ENCODE measurements at regions not wholly inside any gene's neighbourhood (a gene's known extent, or its start where the extent isn't known, plus 50 kb on each side); places are given as distances from the start of the nearest gene placed in this dataset.

DNA sequence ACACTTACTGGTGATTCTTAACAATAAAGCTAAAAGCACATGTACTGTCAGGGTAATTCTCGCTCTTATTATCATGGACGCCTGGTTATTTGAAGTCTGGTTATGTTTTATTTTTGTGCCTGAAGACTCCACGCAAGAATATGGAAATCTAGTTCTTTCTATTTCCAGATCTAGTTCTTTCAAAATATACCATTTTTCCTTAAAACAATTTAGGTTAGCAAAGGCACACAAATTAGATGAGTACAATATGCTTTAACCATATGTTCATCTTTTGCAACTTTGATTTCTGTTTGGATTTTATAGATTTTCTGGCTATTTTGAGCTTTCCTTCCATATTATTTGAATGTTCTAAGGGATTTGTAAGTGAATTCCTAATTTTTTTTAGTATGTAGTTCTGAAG lies 1783.1 kb downstream of the PCDH7 start:
- no peak overlapping the region for H3K27ac Mint-ChIP-seq

DNA sequence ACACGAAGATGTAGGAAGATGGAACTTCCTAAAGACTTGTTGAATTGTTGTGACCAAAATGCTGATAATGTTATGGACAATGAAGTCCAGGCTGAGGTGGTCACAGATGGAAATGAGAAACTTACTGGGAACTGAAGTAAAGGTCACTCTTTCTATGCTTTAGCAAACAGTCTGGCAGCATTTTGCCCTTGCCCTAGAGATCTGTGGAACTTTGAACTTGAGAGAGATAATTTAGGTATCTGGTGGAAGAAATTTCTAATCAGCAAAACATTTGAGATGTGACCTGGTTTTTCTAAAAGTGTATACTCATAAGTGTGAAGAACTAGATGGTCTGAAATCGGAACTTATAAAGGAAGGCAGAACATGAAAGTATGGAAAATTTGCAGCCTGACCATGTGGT lies 1785.9 kb downstream of the PCDH7 start:
- H3K4me1 Mint-ChIP-seq (ENCODE audit: unreplicated experiment) = no peaks in the 10 kb centered on the region
- no peak overlapping the region for H3K4me3 Mint-ChIP-seq
- TF ChIP-seq, protein P1, sequence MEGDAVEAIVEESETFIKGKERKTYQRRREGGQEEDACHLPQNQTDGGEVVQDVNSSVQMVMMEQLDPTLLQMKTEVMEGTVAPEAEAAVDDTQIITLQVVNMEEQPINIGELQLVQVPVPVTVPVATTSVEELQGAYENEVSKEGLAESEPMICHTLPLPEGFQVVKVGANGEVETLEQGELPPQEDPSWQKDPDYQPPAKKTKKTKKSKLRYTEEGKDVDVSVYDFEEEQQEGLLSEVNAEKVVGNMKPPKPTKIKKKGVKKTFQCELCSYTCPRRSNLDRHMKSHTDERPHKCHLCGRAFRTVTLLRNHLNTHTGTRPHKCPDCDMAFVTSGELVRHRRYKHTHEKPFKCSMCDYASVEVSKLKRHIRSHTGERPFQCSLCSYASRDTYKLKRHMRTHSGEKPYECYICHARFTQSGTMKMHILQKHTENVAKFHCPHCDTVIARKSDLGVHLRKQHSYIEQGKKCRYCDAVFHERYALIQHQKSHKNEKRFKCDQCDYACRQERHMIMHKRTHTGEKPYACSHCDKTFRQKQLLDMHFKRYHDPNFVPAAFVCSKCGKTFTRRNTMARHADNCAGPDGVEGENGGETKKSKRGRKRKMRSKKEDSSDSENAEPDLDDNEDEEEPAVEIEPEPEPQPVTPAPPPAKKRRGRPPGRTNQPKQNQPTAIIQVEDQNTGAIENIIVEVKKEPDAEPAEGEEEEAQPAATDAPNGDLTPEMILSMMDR (conservative IDR thresholded peaks at IDR 0.05) = no peak
- no peak for DNase-seq (ENCODE audit: extremely low spot score, unreplicated experiment)
- H3K27ac Mint-ChIP-seq = no peak overlapping the region
- no peaks in the 10 kb centered on the region for H3K27me3 Mint-ChIP-seq
- H3K9me3 Mint-ChIP-seq = peaks cover 4% of the 10 kb centered on the region
- H3K36me3 Mint-ChIP-seq = no peaks in the 10 kb centered on the region

More for the DNA sequence above, 1783.1 kb downstream of the PCDH7 start:
- Mint-ChIP-seq H3K4me3 (no peak overlapping the region), H3K9me3 (peaks cover 4% of the 10 kb centered on the region), H3K27me3 (no peaks in the 10 kb centered on the region), H3K36me3 (no peaks in the 10 kb centered on the region), H3K4me1 (ENCODE audit: unreplicated experiment) (no peaks in the 10 kb centered on the region)
- TF ChIP-seq, protein P1 (conservative IDR thresholded peaks at IDR 0.05) = no peak
- DNase-seq (ENCODE audit: extremely low spot score, unreplicated experiment) = no peak

DNA sequence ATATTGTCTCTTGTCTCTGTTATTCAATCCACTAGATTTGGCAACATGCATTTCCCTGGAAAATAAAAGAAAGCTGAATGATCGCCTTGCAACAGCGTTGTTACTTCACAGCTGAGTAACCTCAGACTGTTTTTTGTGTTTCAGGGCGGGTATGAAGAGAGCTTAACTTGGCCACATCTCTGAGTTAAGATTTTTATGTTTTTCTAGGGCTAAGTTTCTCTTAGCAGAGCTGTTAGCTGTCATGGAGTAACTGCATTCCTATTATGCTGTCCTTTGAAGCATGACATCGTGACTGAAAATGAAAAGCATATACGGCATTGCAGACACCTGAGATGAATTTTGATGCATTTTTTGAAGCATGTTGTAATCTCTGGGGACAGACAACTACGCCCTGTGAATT lies 1798.9 kb downstream of the PCDH7 start:
- peaks cover 9% of the 10 kb centered on the region for H3K4me1 Mint-ChIP-seq (ENCODE audit: unreplicated experiment)
- no peaks in the 10 kb centered on the region for H3K9me3 Mint-ChIP-seq
- no peaks in the 10 kb centered on the region for H3K27me3 Mint-ChIP-seq
- peak overlapping the region; percentile 28 for H3K4me3 Mint-ChIP-seq
- H3K27ac Mint-ChIP-seq = no peak overlapping the region
- no peak for DNase-seq (ENCODE audit: extremely low spot score, unreplicated experiment)
- TF ChIP-seq, protein P1 (conservative IDR thresholded peaks at IDR 0.05) = no peak
- H3K36me3 Mint-ChIP-seq = no peaks in the 10 kb centered on the region

DNA sequence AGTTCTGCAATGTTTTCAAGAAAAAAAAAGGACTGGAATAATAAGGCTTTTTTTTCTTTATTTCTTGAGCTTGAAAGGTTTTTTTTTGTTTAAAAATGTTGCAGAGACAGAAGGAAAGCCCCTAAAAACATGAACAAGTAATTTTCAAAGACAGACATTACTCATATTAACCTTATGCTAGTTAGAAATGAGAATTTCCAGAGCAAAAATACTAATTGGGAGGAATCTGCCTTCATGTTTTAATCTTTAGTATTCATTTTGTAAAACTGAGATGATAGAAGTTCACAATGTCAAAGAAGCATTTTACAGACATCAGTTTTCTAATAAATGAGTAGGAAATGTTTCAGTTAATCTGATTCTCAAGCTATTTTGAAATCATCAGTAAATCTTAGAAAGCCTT lies 1805.3 kb downstream of the PCDH7 start:
- DNase-seq (ENCODE audit: extremely low spot score, unreplicated experiment) = no peak
- Mint-ChIP-seq H3K4me1 (ENCODE audit: unreplicated experiment) (no peaks in the 10 kb centered on the region), H3K36me3 (no peaks in the 10 kb centered on the region), H3K27ac (no peak overlapping the region), H3K4me3 (no peak overlapping the region), H3K9me3 (peaks cover 8% of the 10 kb centered on the region), H3K27me3 (no peaks in the 10 kb centered on the region)
- TF ChIP-seq, protein P1 (conservative IDR thresholded peaks at IDR 0.05) = no peak

DNA sequence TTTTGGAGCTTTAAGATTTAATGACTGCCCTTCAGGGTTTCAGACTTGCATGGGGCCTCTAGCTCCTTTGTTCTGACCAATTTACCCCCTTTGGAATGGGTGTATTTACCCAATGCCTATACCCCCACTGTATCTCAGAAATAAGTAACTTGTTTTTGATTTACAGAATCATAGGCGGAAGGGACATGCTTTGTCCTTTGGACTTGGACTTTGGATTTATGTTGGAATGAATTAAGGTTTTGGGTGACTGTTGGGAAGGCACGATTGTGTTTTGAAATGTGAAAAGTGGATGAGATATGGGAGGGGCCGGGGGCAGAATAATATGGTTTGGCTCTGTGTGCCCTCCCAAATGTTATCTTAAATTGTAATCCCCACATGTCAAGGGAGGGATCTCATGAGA lies 1824.7 kb downstream of the PCDH7 start:
- no peaks in the 10 kb centered on the region for H3K27me3 Mint-ChIP-seq

More for the DNA sequence above, 1824.7 kb downstream of the PCDH7 start:
- no peaks in the 10 kb centered on the region for H3K4me1 Mint-ChIP-seq (ENCODE audit: unreplicated experiment)
- H3K9me3 Mint-ChIP-seq = no peaks in the 10 kb centered on the region
- no peak overlapping the region for H3K27ac Mint-ChIP-seq
- no peak overlapping the region for H3K4me3 Mint-ChIP-seq
- TF ChIP-seq, protein P1 (conservative IDR thresholded peaks at IDR 0.05) = no peak
- DNase-seq (ENCODE audit: extremely low spot score, unreplicated experiment) = no peak
- H3K36me3 Mint-ChIP-seq = no peaks in the 10 kb centered on the region

Data from type B pancreatic cell (in vitro differentiated cells).